Astrocyte (in vitro differentiated cells and primary cell): ENCODE measurements at regions not wholly inside any gene's neighbourhood (a gene's known extent, or its start where the extent isn't known, plus 50 kb on each side); places are given as distances from the start of the nearest gene placed in this dataset.

Experiments used
- CTCF ChIP-seq: IDR thresholded peaks from 2 replicates; pipeline ENCODE4 v1.5.1; 2011; ENCODE audit warnings: low read depth, mild to moderate bottlenecking, inconsistent platforms, low read length, moderate library complexity; ENCODE audit not compliant: insufficient read depth
- EZH2 ChIP-seq: IDR thresholded peaks from 2 replicates; pipeline ENCODE4 v1.6.1; 2012; ENCODE audit warnings: mild to moderate bottlenecking, low read length, inconsistent platforms; ENCODE audit not compliant: insufficient read depth

DNA sequence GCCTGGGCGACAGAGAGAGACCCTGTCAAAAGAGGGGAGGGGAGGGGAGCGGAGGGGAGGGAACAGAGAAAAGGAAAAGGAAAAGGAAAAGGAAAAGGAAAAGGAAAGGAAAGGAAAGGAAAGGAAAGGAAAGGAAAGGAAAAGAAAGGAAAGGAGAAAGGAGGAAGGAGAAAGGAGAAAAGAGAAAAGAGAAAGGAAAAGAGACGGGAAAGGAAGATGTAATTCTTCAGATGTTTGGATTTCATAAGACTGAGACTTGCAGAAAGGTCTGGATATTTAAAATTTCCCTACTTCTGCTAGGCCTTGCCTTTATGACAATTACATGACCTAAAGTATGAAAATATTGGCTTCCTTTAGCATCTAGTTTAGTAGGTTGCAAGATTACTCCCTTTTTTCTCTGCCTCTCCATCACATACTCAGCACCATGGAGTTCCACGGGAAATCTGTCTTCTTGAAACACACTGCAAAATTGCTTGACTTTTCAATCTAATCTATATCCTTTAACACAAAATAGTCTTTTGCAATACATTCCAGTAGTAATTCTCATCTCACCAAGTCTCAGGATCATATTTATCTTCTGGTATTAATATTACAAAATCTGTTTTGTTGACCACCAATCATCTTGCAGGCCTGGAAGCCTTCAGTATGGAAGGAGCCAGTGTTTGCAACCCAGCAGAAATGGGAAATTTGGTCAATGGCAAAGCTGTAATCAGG, 383.5 kb downstream of the ZEB2 start:
- TF ChIP-seq CTCF (no peak), EZH2 (no peak)
